IMR-90 (cell line): ENCODE measurements at regions not wholly inside any gene's neighbourhood (a gene's known extent, or its start where the extent isn't known, plus 50 kb on each side); places are given as distances from the start of the nearest gene placed in this dataset.

Experiments
- ATAC-seq: fragments of 200-7000 bp; cut with Tn5 transposase; 2 replicates; pipeline ENCODE4 v1.9.1; 2020; ENCODE audit warnings: low read depth, mild to moderate bottlenecking, moderate library complexity
- BruUV-seq: library from RNA; stranded (reverse); fragments of 400-500 nt; replicated peaks from 2 replicates; lab custom pipeline; 2021; lab: Mats Ljungman, UMichigan
- CTCF ChIA-PET: fragments of 300-600 bp; formaldehyde crosslinking; extraction: SDS; loops from one replicate; lab custom pipeline; 2021; ENCODE audit warnings: antibody characterized with exemption; lab: Yijun Ruan, JAX
- POLR2A ChIA-PET: fragments of 300-600 bp; sonication (Branson Sonifier 250); formaldehyde crosslinking; loops from one replicate; lab custom pipeline; 2022; ENCODE audit warnings: antibody characterized with exemption; ENCODE audit not compliant: unreplicated experiment; lab: Charles Lee
- DNase-seq: peaks from one replicate; pipeline ENCODE4 v3.0.0; 2013
- H2AFZ ChIP-seq: replicated peaks from 2 replicates; pipeline ENCODE3; 2013; ENCODE audit warnings: low read length, mild to moderate bottlenecking; ENCODE audit not compliant: poor library complexity
- H2AK5ac ChIP-seq: 2 replicates; pipeline ENCODE4 v1.6.1; 2013; ENCODE audit warnings: low read depth, low read length, inconsistent platforms
- H2AK9ac ChIP-seq: replicated peaks from 2 replicates; pipeline ENCODE3; 2013; ENCODE audit warnings: mild to moderate bottlenecking, low read depth, low read length, moderate library complexity; ENCODE audit not compliant: poor library complexity
- H2BK120ac ChIP-seq: 2 replicates; pipeline ENCODE4 v1.6.1; 2013; ENCODE audit warnings: low read depth, low read length, inconsistent platforms
- H2BK15ac ChIP-seq: 3 replicates; pipeline ENCODE4 v1.6.1; 2013; ENCODE audit warnings: low read depth, low read length, inconsistent platforms
- H2BK20ac ChIP-seq: 2 replicates; pipeline ENCODE4 v1.6.1; 2013; ENCODE audit warnings: low read depth, mild to moderate bottlenecking, inconsistent platforms, low read length, moderate library complexity
- H2BK5ac ChIP-seq: 2 replicates; pipeline ENCODE4 v1.6.1; 2013; ENCODE audit warnings: mild to moderate bottlenecking, low read depth, low read length, inconsistent platforms; ENCODE audit not compliant: poor library complexity, severe bottlenecking
- H3K14ac ChIP-seq: replicated peaks from 2 replicates; pipeline ENCODE4 v1.6.1; 2013; ENCODE audit warnings: low read depth, low read length, inconsistent platforms
- H3K18ac ChIP-seq: 2 replicates; pipeline ENCODE4 v1.6.1; 2013; ENCODE audit warnings: low read depth, low read length, control low read depth
- H3K23ac ChIP-seq: 2 replicates; pipeline ENCODE4 v1.6.1; 2013; ENCODE audit warnings: low read depth, low read length, inconsistent platforms
- H3K27ac ChIP-seq: 2 replicates; pipeline ENCODE4 v1.5.1; 2013; ENCODE audit warnings: mild to moderate bottlenecking, control low read depth, low read length; ENCODE audit not compliant: insufficient read depth
- H3K27me3 ChIP-seq: 2 replicates; pipeline ENCODE4 v1.6.1; 2013; ENCODE audit warnings: low read length; ENCODE audit not compliant: control insufficient read depth, insufficient read depth
- H3K36me3 ChIP-seq: 2 replicates; pipeline ENCODE4 v1.6.1; 2013; ENCODE audit warnings: low read length, mixed read lengths; ENCODE audit not compliant: control insufficient read depth, insufficient read depth
- H3K4ac ChIP-seq: 2 replicates; pipeline ENCODE4 v1.6.1; 2013; ENCODE audit warnings: low read depth, low read length, inconsistent platforms
- H3K4me1 ChIP-seq: 2 replicates; pipeline ENCODE4 v1.6.1; 2013; ENCODE audit warnings: low read length, mixed read lengths; ENCODE audit not compliant: control insufficient read depth, insufficient read depth
- H3K4me2 ChIP-seq: 2 replicates; pipeline ENCODE4 v1.6.1; 2013; ENCODE audit warnings: low read depth, mild to moderate bottlenecking, control low read depth, low read length, moderate library complexity
- H3K4me3 ChIP-seq: 2 replicates; pipeline ENCODE4 v1.5.1; 2013; ENCODE audit warnings: low read depth, mild to moderate bottlenecking, control low read depth, low read length, moderate library complexity; ENCODE audit not compliant: insufficient read depth
- H3K56ac ChIP-seq: 2 replicates; pipeline ENCODE4 v1.6.1; 2013; ENCODE audit warnings: low read length, inconsistent platforms; ENCODE audit not compliant: insufficient read depth; ENCODE audit errors: extremely low read depth
- H3K79me1 ChIP-seq, 2 experiments: 2 replicates each; pipeline ENCODE4 v1.6.1; 2013; ENCODE audit warnings: low read length in 2 of 2, inconsistent platforms in 1 of 2, low read depth in 1 of 2
- H3K9ac ChIP-seq: 2 replicates; pipeline ENCODE4 v1.6.1; 2013; ENCODE audit warnings: low read depth, low read length, control low read depth
- H3K9me1 ChIP-seq: 2 replicates; pipeline ENCODE4 v1.6.1; 2013; ENCODE audit warnings: low read length, inconsistent platforms; ENCODE audit not compliant: insufficient read depth
- H3K9me3 ChIP-seq: 2 replicates; pipeline ENCODE4 v1.6.1; 2013; ENCODE audit warnings: low read length; ENCODE audit not compliant: control insufficient read depth, insufficient read depth
- H4K20me1 ChIP-seq: 2 replicates; pipeline ENCODE4 v1.6.1; 2013; ENCODE audit warnings: low read length, inconsistent platforms; ENCODE audit not compliant: insufficient read depth
- H4K5ac ChIP-seq: 2 replicates; pipeline ENCODE4 v1.6.1; 2013; ENCODE audit warnings: mild to moderate bottlenecking, low read depth, low read length, control low read depth
- H4K8ac ChIP-seq, 2 experiments: 2 replicates each; pipeline ENCODE4 v1.6.1; 2013; ENCODE audit warnings: low read depth in 2 of 2, low read length in 2 of 2, control low read depth in 1 of 2, inconsistent platforms in 1 of 2
- H4K91ac ChIP-seq: 2 replicates; pipeline ENCODE4 v1.6.1; 2013; ENCODE audit warnings: low read depth, low read length, inconsistent platforms; ENCODE audit not compliant: insufficient read depth
- CEBPB ChIP-seq: IDR thresholded peaks from 2 replicates; pipeline ENCODE4 v1.6.1; 2012; ENCODE audit warnings: low read depth, low read length, improper control_type of control experiment
- CHD1 ChIP-seq: IDR thresholded peaks from 2 replicates; pipeline ENCODE4 v1.6.1; 2012; ENCODE audit warnings: low read depth, low read length, improper control_type of control experiment
- FOS ChIP-seq: fragments of 150-350 bp; IDR thresholded peaks from 2 replicates; pipeline ENCODE4 v1.6.1; 2016; ENCODE audit warnings: low read depth, low read length
- MAFK ChIP-seq: IDR thresholded peaks from 2 replicates; pipeline ENCODE4 v1.6.1; 2012; ENCODE audit warnings: low read depth, low read length, improper control_type of control experiment
- MAZ ChIP-seq: IDR thresholded peaks from 2 replicates; pipeline ENCODE4 v1.6.1; 2012; ENCODE audit warnings: low read depth, mild to moderate bottlenecking, low read length, improper control_type of control experiment, moderate library complexity, borderline replicate concordance
- NFE2L2 ChIP-seq: fragments of 150-350 bp; IDR thresholded peaks from 2 replicates; pipeline ENCODE4 v1.6.1; 2016; ENCODE audit warnings: low read depth, mild to moderate bottlenecking, low read length
- POLR2A ChIP-seq: IDR thresholded peaks from 2 replicates; pipeline ENCODE4 v1.6.1; 2012; ENCODE audit warnings: mild to moderate bottlenecking, low read depth, low read length
- RAD21 ChIP-seq: IDR thresholded peaks from 2 replicates; pipeline ENCODE4 v1.6.1; 2012; ENCODE audit warnings: low read length, improper control_type of control experiment
- RCOR1 ChIP-seq: IDR thresholded peaks from 2 replicates; pipeline ENCODE4 v1.6.1; 2012; ENCODE audit warnings: mild to moderate bottlenecking, low read length, improper control_type of control experiment; ENCODE audit not compliant: insufficient replicate concordance
- SMC3 ChIP-seq: fragments of 150-350 bp; IDR thresholded peaks from 2 replicates; pipeline ENCODE4 v1.6.1; 2016; ENCODE audit warnings: low read depth, mild to moderate bottlenecking, antibody characterized with exemption, low read length, moderate library complexity
- USF2 ChIP-seq: fragments of 150-350 bp; IDR thresholded peaks from 2 replicates; pipeline ENCODE4 v1.6.1; 2017; ENCODE audit warnings: mild to moderate bottlenecking, antibody characterized with exemption, low read length, low read depth
- whole genome bisulfite sequencing, 2 experiments: methylation state at CpG; one replicate each; pipeline versions ENCODE4 v1.1.5 to v1.1.7; 2013; ENCODE audit warnings: missing lambda C conversion rate in 2 of 2; ENCODE audit not compliant: insufficient read length in 1 of 2; ENCODE audit errors: extremely low coverage in 2 of 2; 5-methylcytosine and 5-hydroxymethylcytosine counted together
- dilution Hi-C: fragments of 300-500 bp; cut with HindIII; formaldehyde crosslinking; loops from one replicate; pipeline ENCODE4 v1.14.3; 2018; ENCODE audit warnings: low sequenced_read_pairs; ENCODE audit not compliant: unreplicated experiment
- in situ Hi-C: fragments of 300-500 bp; cut with MboI; formaldehyde crosslinking; loops from 3 replicates; pipeline ENCODE4 v1.14.3; 2019; ENCODE audit warnings: low sequenced_read_pairs, inconsistent platforms, mixed read lengths
- intact Hi-C: fragments of 100-400 bp; cut with micrococcal nuclease; formaldehyde crosslinking; loops from 2 replicates; pipeline ENCODE4 v1.10.0; 2022
- TF ChIP-seq, protein P1 (sequence below): conservative IDR thresholded peaks from 2 replicates; pipeline ENCODE4 v1.5.1; 2012; ENCODE audit warnings: mild to moderate bottlenecking, low read depth, low read length, improper control_type of control experiment

DNA sequence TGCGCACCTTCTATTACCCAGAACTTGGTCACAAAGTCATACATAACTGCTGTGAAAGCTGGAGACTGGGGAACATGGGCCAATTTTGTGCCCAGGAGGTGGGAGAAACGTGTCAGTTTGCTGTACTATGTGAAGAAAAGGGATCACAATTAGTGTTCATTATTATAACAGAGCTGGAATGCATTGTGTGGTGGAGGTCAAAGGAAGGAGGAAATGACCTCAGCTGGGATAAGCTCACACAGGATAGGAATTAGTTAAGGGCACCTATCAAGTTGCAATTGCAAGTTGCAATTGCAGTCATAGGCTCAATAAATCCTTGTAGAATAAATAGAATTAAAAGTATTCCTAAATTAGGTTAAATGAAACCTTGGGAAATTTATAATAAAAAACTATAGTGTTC lies 103.9 kb upstream of the OBI1 start:
- ChIA-PET CTCF (no interaction called here), POLR2A (no interaction called here)
- Histone ChIP-seq H3K4ac (no peak overlapping the region), H4K5ac (no peak overlapping the region), H4K8ac (no peak overlapping the region), H2AFZ (no peak overlapping the region), H3K4me2 (no peak overlapping the region), H3K14ac (no peak overlapping the region), H3K27me3 (no peaks in the 10 kb centered on the region), H2BK15ac (no peak overlapping the region), H3K4me3 (no peak overlapping the region), H3K9me3 (no peaks in the 10 kb centered on the region), H2BK5ac (no peak overlapping the region), H3K36me3 (no peaks in the 10 kb centered on the region), H3K9ac (no peak overlapping the region), H4K20me1 (no peaks in the 10 kb centered on the region), H4K91ac (no peak overlapping the region), H2BK120ac (no peak overlapping the region), H3K18ac (no peak overlapping the region), H3K79me1 (no peaks in the 10 kb centered on the region), H2AK5ac (no peak overlapping the region), H3K27ac (no peak overlapping the region), H3K23ac (no peak overlapping the region), H3K4me1 (no peaks in the 10 kb centered on the region), H2BK20ac (no peak overlapping the region), H3K9me1 (no peaks in the 10 kb centered on the region), H3K56ac (no peak overlapping the region), H2AK9ac (no peak overlapping the region)
- no TSS peak for BruUV-seq
- ATAC-seq (no peak), DNase-seq (no peak)
- TF ChIP-seq POLR2A = no peak
- TF ChIP-seq CHD1 = no peak
- TF ChIP-seq USF2 = no peak
- no peak for TF ChIP-seq RCOR1
- TF ChIP-seq NFE2L2 = no peak
- TF ChIP-seq MAZ = no peak
- no peak for TF ChIP-seq RAD21
- no peak for TF ChIP-seq MAFK
- no peak for TF ChIP-seq SMC3
- no peak for TF ChIP-seq CEBPB
- TF ChIP-seq, protein P1, sequence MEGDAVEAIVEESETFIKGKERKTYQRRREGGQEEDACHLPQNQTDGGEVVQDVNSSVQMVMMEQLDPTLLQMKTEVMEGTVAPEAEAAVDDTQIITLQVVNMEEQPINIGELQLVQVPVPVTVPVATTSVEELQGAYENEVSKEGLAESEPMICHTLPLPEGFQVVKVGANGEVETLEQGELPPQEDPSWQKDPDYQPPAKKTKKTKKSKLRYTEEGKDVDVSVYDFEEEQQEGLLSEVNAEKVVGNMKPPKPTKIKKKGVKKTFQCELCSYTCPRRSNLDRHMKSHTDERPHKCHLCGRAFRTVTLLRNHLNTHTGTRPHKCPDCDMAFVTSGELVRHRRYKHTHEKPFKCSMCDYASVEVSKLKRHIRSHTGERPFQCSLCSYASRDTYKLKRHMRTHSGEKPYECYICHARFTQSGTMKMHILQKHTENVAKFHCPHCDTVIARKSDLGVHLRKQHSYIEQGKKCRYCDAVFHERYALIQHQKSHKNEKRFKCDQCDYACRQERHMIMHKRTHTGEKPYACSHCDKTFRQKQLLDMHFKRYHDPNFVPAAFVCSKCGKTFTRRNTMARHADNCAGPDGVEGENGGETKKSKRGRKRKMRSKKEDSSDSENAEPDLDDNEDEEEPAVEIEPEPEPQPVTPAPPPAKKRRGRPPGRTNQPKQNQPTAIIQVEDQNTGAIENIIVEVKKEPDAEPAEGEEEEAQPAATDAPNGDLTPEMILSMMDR = no peak
- TF ChIP-seq FOS = no peak
- in situ Hi-C loops (no loop called here), intact Hi-C loops (no loop called here), dilution Hi-C loops (no loop called here)
- WGBS, 2 experiments = no CpG with 5 or more reads among the region's 2 CpGs
